Gastrocnemius medialis (tissue), 4 donors: ENCODE measurements at regions not wholly inside any gene's neighbourhood (a gene's known extent, or its start where the extent isn't known, plus 50 kb on each side); places are given as distances from the start of the nearest gene placed in this dataset.

Source experiments
- ATAC-seq, 2 donors: fragments of 150-250 bp; one replicate each; pipeline ENCODE4 v1.9.1; 2016
- DNase-seq, 2 donors: peaks; one replicate each; pipeline ENCODE4 v3.0.0-alpha.2; 2019
- H3K27ac ChIP-seq, 4 donors: fragments of 200-600 bp; sonication (generic); 1 replicate in 1 of 4; 2 replicates in 3 of 4; pipeline ENCODE4 v1.5.1; 2016 to 2018; ENCODE audit warnings: mild to moderate bottlenecking in 2 of 4, moderate library complexity in 1 of 4
- H3K27me3 ChIP-seq, 3 donors: fragments of 200-600 bp; sonication (generic) in 2 of 3; 1 replicate in 1 of 3; 2 replicates in 2 of 3; pipeline versions ENCODE4 v1.5.1 to v1.6.0; 2016 to 2019; ENCODE audit warnings: mild to moderate bottlenecking in 1 of 3, moderate library complexity in 1 of 3
- H3K36me3 ChIP-seq, 2 donors: fragments of 200-600 bp; sonication (generic) in 1 of 2; one replicate each; pipeline ENCODE4 v1.5.1; 2017 to 2018
- H3K4me1 ChIP-seq, 2 donors: fragments of 200-600 bp; sonication (generic) in 1 of 2; one replicate each; pipeline ENCODE4 v1.5.1; 2016 to 2017; ENCODE audit warnings: mild to moderate bottlenecking in 2 of 2
- H3K4me3 ChIP-seq, 4 donors: fragments of 200-600 bp; sonication (generic) in 3 of 4; 1 replicate in 1 of 4; 2 replicates in 3 of 4; pipeline ENCODE4 v1.5.1; 2016 to 2019; ENCODE audit warnings: mild to moderate bottlenecking in 2 of 4
- H3K9me3 ChIP-seq, 3 donors: fragments of 200-600 bp; sonication (generic) in 2 of 3; 1 replicate in 1 of 3; 2 replicates in 2 of 3; pipeline ENCODE4 v1.5.1; 2016 to 2019
- POLR2A ChIP-seq, 2 donors: fragments of 450-650 bp; IDR thresholded peaks; one replicate each; pipeline ENCODE4 v1.6.1; 2017; ENCODE audit warnings: antibody characterized with exemption in 2 of 2, mild to moderate bottlenecking in 2 of 2, moderate library complexity in 2 of 2
- in situ Hi-C, 4 donors: fragments of 200-750 bp; cut with MboI; loops; one replicate each; pipeline versions ENCODE4 v1.15.0 to v1.8.0; 2017; ENCODE audit warnings: low sequenced_read_pairs in 4 of 4
- intact Hi-C: fragments of 100-400 bp; cut with DNase I; formaldehyde crosslinking; loops from one replicate; pipeline ENCODE4 v1.15.1; 2023; ENCODE audit warnings: low total_unique reads
- TF ChIP-seq, protein P1 (sequence below), 5 experiments: fragments of 450-650 bp in 3 of 5; fragments of 200-600 bp in 2 of 5; sonication (generic) in 2 of 5; IDR thresholded peaks in 4 of 5; conservative IDR thresholded peaks in 1 of 5; 1 replicate in 4 of 5; 2 replicates in 1 of 5; pipeline ENCODE4 v1.5.1; 2016 to 2019; ENCODE audit warnings: antibody characterized with exemption in 5 of 5, mild to moderate bottlenecking in 3 of 5, moderate library complexity in 3 of 5

DNA sequence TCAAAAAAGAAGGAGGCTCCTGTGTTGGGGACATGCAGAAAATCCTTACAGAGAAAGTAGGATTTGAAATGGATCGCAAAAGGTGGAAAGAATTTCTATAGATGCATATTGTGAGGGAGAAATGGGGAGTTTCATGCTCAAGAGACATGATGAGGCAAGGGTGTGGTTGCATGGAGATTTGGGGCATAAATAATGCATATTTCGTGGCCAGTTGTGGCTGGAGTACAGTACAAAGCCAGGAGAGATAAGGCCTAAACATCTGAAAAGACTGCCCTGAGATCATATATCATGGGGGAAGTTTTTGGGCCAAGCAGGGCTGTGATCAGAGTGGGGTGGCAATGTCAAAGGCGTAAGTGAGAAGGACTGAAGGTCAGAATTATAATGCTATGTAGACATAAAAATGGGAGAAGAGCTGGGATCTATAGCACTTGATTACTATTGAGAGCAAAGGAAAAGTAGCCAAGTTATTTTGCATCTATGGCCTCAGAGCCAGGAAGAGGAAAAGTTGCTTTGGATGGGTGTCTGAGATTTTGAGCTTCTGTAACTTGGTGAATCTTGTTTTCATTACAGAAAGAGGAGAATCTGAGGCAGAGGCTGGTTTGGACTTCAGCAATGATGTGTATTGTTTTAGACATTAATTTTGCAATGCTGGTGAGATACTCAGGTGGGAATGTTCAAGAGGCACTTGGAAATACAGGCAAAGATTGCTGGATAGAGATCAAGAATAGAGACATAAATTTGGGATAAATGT lies 166.6 kb downstream of the INHBA start:
- ATAC-seq (no peak), DNase-seq (no peak)
- intact Hi-C loops (no loop called here), in situ Hi-C loops (no loop called here)
- no peaks in the 10 kb centered on the region for H3K27me3 ChIP-seq
- no peak overlapping the region for H3K4me3 ChIP-seq
- no peak overlapping the region for H3K27ac ChIP-seq
- TF ChIP-seq, protein P1, sequence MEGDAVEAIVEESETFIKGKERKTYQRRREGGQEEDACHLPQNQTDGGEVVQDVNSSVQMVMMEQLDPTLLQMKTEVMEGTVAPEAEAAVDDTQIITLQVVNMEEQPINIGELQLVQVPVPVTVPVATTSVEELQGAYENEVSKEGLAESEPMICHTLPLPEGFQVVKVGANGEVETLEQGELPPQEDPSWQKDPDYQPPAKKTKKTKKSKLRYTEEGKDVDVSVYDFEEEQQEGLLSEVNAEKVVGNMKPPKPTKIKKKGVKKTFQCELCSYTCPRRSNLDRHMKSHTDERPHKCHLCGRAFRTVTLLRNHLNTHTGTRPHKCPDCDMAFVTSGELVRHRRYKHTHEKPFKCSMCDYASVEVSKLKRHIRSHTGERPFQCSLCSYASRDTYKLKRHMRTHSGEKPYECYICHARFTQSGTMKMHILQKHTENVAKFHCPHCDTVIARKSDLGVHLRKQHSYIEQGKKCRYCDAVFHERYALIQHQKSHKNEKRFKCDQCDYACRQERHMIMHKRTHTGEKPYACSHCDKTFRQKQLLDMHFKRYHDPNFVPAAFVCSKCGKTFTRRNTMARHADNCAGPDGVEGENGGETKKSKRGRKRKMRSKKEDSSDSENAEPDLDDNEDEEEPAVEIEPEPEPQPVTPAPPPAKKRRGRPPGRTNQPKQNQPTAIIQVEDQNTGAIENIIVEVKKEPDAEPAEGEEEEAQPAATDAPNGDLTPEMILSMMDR (IDR thresholded peaks at IDR 0.05 in 4 of 5, conservative IDR thresholded peaks at IDR 0.05 in 1 of 5), result no peak
- no peak for TF ChIP-seq POLR2A (IDR thresholded peaks at IDR 0.05)
- no peaks in the 10 kb centered on the region for H3K9me3 ChIP-seq
- no peaks in the 10 kb centered on the region for H3K36me3 ChIP-seq
- H3K4me1 ChIP-seq, result no peaks in the 10 kb centered on the region

DNA sequence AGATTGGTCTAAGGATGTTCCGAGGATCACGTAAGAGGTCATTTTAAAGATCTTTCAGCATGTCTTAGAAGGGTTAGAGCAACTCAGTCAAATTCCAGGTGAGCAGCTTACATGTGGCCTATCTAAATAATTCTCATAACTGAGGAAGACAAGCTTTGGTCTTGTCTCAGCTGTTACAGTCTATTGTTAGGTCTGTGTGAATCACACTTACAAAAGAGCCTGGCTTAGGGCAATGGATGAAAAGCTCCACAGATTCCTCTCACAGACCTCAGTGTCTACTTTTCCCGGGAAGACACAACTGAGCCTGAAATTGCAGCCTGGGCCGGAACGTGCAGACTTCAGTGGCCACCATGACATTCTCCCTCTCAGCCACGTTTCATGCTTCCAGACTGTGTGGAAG lies 173.1 kb downstream of the INHBA start:
- Histone ChIP-seq H3K4me1 (no peaks in the 10 kb centered on the region), H3K9me3 (no peaks in the 10 kb centered on the region), H3K4me3 (no peak overlapping the region), H3K27ac (no peak overlapping the region), H3K27me3 (no peaks in the 10 kb centered on the region), H3K36me3 (no peaks in the 10 kb centered on the region)
- intact Hi-C loops (no loop called here), in situ Hi-C loops (no loop called here)
- TF ChIP-seq, protein P1 (IDR thresholded peaks at IDR 0.05 in 4 of 5, conservative IDR thresholded peaks at IDR 0.05 in 1 of 5), result no peak
- no peak for TF ChIP-seq POLR2A (IDR thresholded peaks at IDR 0.05)
- no peak for DNase-seq
- ATAC-seq, result no peak

DNA sequence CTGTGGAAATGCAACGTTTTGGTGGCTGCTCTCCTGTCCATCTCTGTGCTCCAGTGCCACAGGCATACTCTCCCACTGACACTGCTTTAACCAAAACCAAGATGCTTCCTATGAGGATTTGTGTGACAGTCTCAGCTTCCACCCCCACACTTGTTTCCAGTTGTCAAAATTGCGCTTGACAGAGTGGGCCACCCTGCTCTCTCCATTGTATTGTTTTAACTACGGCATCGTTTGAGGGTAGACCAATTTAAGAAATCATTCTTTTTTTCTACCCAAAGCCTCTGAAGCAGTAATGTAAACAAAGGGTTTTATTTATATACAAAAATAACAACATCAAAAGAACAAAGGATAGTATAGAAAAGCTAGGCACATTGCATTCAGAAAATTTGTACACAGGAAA lies 178.0 kb downstream of the INHBA start:
- no peak overlapping the region for H3K27ac ChIP-seq
- ATAC-seq, result no peak
- DNase-seq, result no peak
- no peaks in the 10 kb centered on the region for H3K36me3 ChIP-seq
- H3K4me3 ChIP-seq, result no peak overlapping the region
- TF ChIP-seq, protein P1 (IDR thresholded peaks at IDR 0.05 in 4 of 5, conservative IDR thresholded peaks at IDR 0.05 in 1 of 5), result no peak
- TF ChIP-seq POLR2A (IDR thresholded peaks at IDR 0.05), result no peak
- in situ Hi-C loops (loop anchor here in 1 of 4 donors (25.0 kb wide), 1 partner anchor 113 kb away; no protein-coding TSS in a partner anchor), intact Hi-C loops (no loop called here)
- no peaks in the 10 kb centered on the region for H3K27me3 ChIP-seq
- H3K4me1 ChIP-seq, result no peaks in the 10 kb centered on the region
- no peaks in the 10 kb centered on the region for H3K9me3 ChIP-seq

DNA sequence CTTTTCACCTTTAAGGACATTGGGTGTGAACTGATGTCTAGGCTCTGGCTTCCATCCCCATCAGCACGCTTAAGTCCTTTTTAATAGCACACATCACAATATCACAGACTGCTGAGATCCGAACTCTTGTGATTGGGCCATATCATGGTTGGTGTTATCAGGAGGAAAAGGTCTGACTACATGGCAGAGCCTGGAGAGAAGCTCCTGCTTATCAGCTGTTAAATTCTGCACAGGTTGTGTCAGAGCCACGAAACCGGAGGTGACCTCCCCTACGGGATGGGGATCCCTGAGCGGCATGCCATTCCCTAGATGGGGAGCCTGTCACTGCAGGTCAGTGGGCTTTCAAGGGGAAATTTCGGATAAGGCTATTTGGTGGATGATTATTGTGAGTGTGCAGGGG lies 182.4 kb downstream of the INHBA start:
- TF ChIP-seq, protein P1 (IDR thresholded peaks at IDR 0.05 in 4 of 5, conservative IDR thresholded peaks at IDR 0.05 in 1 of 5), result no peak
- no peak for TF ChIP-seq POLR2A (IDR thresholded peaks at IDR 0.05)
- ATAC-seq (no peak), DNase-seq (no peak)
- intact Hi-C loops (no loop called here), in situ Hi-C loops (loop anchor here in 1 of 4 donors (25.0 kb wide), 1 partner anchor 108 kb away; no protein-coding TSS in a partner anchor)
- no peaks in the 10 kb centered on the region for H3K27me3 ChIP-seq
- H3K36me3 ChIP-seq, result no peaks in the 10 kb centered on the region
- H3K9me3 ChIP-seq, result no peaks in the 10 kb centered on the region
- H3K4me3 ChIP-seq, result no peak overlapping the region
- H3K4me1 ChIP-seq, result no peaks in the 10 kb centered on the region
- no peak overlapping the region for H3K27ac ChIP-seq
